ENCODE measurements at regions not wholly inside any gene's neighbourhood (a gene's known extent, or its start where the extent isn't known, plus 50 kb on each side); places are given as distances from the start of the nearest gene placed in this dataset.

- no peak overlapping the region for H3K4me3 ChIP-seq (ENCODE audit: low read length)
- DNase-seq (ENCODE audit: low read depth, low spot score) = no peak
Observed at GRCh38 chr15:61571026-61571425, 341.9 kb upstream of the RORA start.

DNA sequence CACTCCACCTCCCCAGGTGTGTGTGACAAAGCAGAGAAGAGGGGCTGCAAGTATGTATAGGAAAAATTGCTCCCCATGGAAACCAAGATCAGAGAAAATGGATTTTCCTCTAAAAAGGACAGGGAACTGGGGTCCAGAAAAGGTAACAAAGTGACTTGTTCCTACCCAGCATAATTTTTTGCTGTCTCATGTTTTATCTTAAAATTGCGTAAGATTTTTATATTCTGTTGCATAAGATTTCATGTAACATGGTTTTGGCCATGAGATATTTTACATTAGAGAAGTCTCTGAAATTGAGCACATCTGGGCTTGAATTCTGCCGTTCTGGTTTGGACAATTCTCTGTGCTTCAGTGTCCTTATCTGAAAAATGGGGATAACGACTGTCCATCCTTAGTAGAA, 335.7 kb upstream of the RORA start:
- DNase-seq (ENCODE audit: low read depth, low spot score) = no peak
- H3K4me3 ChIP-seq (ENCODE audit: low read length) = no peak overlapping the region

GRCh38 chr15:61558172-61559136, 329.4 kb upstream of the RORA start:
- H3K4me3 ChIP-seq (ENCODE audit: low read length) = no peak overlapping the region
- DNase-seq (ENCODE audit: low read depth, low spot score) = no peak

DNA sequence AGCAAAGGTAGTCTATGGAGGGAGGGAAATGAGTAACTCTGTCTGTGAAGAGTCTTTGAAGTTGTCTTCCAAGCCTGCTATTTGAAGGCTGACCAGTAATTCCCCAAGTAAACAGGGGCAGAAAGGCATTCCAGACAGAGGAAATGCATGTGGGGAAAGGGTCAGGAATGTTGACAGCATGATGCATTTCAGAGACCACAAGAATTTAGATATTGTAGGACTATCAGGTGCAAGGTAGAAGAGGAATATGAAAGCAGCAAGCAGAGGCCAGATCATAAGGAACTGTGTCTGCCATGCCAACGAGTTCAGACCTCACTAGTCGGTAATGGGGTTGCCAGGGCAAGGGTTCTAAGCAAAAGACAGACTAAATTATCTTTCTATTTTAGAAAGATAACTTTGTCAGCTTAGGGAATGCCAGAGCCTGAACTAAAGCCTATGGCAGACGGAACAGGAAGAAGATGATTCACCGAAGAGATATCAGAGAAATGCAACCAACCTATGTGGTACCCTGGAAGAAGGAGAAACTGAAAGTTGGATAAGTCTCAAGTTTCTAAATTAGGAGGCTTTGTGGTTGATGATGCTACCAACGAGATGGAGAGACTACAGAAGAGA, 327.0 kb upstream of the RORA start:
- no peak overlapping the region for H3K4me3 ChIP-seq (ENCODE audit: low read length)
- no peak for DNase-seq (ENCODE audit: low read depth, low spot score)

DNA sequence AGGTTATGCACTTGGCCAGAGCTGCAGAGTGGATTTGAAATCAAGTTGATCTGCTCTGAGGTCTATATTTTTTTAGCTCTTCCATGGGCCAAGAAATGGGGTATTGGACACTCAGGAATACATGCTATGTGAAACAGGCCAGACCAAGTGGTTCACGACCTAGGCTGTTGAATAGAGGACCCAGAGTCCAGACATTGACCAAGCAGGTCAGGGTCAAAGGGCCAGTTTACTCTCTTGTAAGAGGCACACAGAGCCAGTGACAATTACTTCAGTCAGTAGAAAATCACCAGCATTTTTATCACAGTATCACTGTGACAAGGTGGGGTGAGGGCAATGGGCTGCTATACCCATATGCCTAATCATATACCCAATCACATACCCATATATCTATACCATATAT, 320.6 kb upstream of the RORA start:
- DNase-seq (ENCODE audit: low read depth, low spot score) = no peak
- H3K4me3 ChIP-seq (ENCODE audit: low read length) = no peak overlapping the region

DNA sequence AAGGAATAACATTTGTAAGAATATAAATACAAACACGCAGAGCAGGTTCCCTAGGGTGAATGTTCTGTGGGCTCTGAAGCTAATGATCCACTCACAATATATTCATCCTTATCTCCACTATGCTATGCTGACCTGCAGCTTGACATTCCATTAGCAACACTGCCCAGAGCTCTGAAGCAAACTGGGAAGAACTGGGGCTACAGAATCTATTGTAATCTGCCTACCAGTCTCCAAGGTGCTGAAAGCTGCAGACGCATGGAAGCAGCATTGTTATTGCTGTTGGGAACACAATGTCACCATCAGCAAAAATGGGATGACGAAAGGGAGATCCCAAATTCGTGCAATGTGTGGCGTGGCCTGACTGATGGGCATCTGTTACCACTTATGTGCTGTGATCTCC, 316.7 kb upstream of the RORA start:
- DNase-seq (ENCODE audit: low read depth, low spot score) = no peak
- no peak overlapping the region for H3K4me3 ChIP-seq (ENCODE audit: low read length)

- H3K4me3 ChIP-seq (ENCODE audit: low read length) = no peak overlapping the region
- DNase-seq (ENCODE audit: low read depth, low spot score) = no peak
Observed at GRCh38 chr15:61541516-61541915, 312.4 kb upstream of the RORA start.

GRCh38 chr15:61537337-61537736, 308.2 kb upstream of the RORA start:
- no peak for DNase-seq (ENCODE audit: low read depth, low spot score)
- no peak overlapping the region for H3K4me3 ChIP-seq (ENCODE audit: low read length)

- no peak overlapping the region for H3K4me3 ChIP-seq (ENCODE audit: low read length)
- no peak for DNase-seq (ENCODE audit: low read depth, low spot score)
Observed at GRCh38 chr15:61534986-61535385, 305.9 kb upstream of the RORA start.

DNA sequence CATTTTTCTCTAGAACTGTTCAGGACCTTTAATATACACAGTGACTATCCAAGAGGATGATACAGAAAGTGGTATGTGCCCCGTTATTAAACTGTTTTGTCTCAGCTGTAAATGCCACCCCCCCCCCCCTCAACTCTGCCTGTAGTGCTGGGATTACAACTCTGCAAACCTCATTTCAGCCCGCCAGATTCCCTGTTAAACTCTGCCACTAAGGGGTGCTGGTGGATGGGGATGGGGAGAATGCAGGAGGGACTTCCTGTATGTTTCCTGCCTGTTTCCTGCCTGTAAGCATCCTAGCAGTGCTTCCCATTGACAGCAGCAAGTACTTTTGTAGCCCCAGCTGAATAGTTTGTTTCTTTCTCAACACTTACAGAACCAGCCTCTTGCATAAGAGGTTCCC, 301.7 kb upstream of the RORA start:
- no peak overlapping the region for H3K4me3 ChIP-seq (ENCODE audit: low read length)
- DNase-seq (ENCODE audit: low read depth, low spot score) = peak; percentile 14

GRCh38 chr15:61528581-61528910, 299.4 kb upstream of the RORA start:
- DNase-seq (ENCODE audit: low read depth, low spot score) = no peak
- no peak overlapping the region for H3K4me3 ChIP-seq (ENCODE audit: low read length)

GRCh38 chr15:61527836-61528580, 298.9 kb upstream of the RORA start:
- no peak overlapping the region for H3K4me3 ChIP-seq (ENCODE audit: low read length)
- DNase-seq (ENCODE audit: low read depth, low spot score) = no peak

GRCh38 chr15:61524545-61524944, 295.4 kb upstream of the RORA start:
- H3K4me3 ChIP-seq (ENCODE audit: low read length) = no peak overlapping the region
- DNase-seq (ENCODE audit: low read depth, low spot score) = no peak

- H3K4me3 ChIP-seq (ENCODE audit: low read length) = no peak overlapping the region
- no peak for DNase-seq (ENCODE audit: low read depth, low spot score)
Observed at GRCh38 chr15:61524086-61524485, 295.0 kb upstream of the RORA start.

GRCh38 chr15:61522411-61522810, 293.3 kb upstream of the RORA start:
- H3K4me3 ChIP-seq (ENCODE audit: low read length) = no peak overlapping the region
- DNase-seq (ENCODE audit: low read depth, low spot score) = no peak

- H3K4me3 ChIP-seq (ENCODE audit: low read length) = no peak overlapping the region
- no peak for DNase-seq (ENCODE audit: low read depth, low spot score)
Observed at GRCh38 chr15:61521953-61522352, 292.9 kb upstream of the RORA start.

GRCh38 chr15:61519296-61519695, 290.2 kb upstream of the RORA start:
- DNase-seq (ENCODE audit: low read depth, low spot score) = no peak
- H3K4me3 ChIP-seq (ENCODE audit: low read length) = no peak overlapping the region

DNA sequence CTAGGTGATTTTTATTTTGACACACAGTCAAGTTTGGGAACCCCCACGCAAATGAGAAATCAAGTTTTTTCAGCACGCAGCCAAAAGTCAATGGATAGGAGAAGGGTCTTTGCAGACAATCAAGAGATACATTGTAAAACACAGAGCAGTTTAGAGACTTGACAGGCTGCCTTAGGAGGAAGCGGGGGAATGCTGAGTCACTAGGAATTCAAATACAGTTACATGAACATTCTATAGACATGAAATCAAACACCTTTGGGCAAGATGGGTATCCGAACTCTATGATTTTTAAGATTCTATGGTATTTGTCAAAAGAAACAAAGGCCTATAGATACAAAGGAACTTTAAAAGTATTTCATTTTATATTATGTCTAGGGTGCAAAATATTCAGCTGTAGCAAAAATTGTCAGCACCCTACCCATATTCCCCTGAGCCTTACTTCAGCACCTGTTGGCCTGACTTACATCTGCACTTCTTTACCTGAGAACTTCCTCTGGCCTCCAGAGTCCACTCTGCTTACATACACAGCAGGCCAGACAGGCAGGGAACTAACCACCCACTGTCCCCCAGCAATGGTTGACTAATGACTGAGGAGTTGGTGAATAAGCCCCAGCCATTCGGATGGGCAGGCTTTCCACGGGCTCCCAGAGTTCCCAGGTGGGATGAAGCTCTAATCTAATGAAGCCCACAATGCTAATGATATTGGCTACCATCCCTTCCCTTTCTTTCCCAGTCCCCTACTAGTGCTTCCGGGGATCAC, 289.3 kb upstream of the RORA start:
- no peak overlapping the region for H3K4me3 ChIP-seq (ENCODE audit: low read length)
- no peak for DNase-seq (ENCODE audit: low read depth, low spot score)

GRCh38 chr15:61517776-61518175, 288.7 kb upstream of the RORA start:
- DNase-seq (ENCODE audit: low read depth, low spot score) = no peak
- no peak overlapping the region for H3K4me3 ChIP-seq (ENCODE audit: low read length)

All from Jurkat, Clone E6-1 (cell line).